Globus pallidus (tissue), 1 donor: ENCODE measurements at regions not wholly inside any gene's neighbourhood (a gene's known extent, or its start where the extent isn't known, plus 50 kb on each side); places are given as distances from the start of the nearest gene placed in this dataset.

Source experiments
- DNase-seq: peaks from one replicate; pipeline ENCODE4 v3.0.0-alpha.2; 2015; ENCODE audit warnings: low spot score

GRCh38 chr10:94043431-94043990 is 49.8 kb downstream of the PLCE1 start:
- no peak for DNase-seq

DNA sequence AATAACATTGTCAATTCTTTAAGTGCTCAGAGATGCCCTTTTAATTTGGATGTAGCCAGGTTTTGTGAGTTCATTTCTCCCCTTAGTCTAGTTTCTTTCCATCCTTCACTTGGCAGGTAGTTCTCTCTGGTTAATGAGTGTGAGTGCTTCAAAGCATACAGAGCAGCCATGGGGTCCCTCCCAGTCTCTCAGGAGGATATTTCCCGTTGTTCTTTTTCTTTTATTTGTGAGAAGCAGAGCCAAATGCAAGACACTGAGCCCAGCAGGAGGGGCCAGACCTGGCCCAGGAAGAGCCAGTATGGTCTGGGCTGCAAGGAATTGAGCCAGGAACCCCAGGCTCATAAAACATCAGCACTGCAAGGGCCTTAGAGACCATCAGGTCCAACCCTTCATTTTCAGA is 52.4 kb downstream of the PLCE1 start:
- DNase-seq = no peak

DNA sequence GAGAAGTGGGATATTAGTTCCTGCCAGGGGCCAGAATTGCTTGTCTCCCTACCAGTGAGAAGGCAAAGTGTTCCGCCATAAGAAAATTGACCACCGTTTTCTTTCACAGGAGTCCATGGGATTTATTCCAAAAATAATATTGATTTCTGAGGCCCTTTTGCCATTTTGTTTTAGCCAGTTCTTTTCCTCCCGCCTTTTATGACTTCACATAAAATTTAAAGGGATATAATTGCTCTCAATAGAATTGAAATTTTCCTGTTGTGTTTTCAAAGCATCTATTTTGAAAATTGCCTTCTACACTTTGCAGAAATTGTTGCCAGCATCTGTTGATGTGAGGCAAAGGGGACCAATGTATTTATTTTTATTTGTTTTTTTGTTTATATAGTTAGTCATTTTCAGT is 53.6 kb downstream of the PLCE1 start:
- DNase-seq = no peak

DNA sequence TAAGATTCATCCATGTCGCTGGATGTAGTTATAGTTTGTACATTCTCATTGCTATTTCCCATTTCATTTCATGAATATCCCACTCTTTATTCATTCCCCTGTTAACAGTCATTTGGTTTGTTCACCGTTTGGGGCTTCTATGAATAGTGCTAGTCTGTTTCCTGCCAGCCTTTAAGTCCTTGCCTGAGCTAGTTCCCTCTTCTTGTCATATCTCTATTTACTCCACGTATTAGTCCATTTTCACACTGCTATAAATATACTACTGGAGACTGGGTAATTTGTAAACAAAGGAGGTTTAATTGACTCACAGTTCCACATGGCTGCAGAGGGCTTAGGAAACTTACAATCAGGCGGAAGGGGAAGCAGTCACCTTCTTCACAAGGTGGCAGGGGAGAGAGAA is 56.2 kb downstream of the PLCE1 start:
- no peak for DNase-seq

- no peak for DNase-seq
Observed at GRCh38 chr10:94052281-94052680, 58.5 kb downstream of the PLCE1 start.

DNA sequence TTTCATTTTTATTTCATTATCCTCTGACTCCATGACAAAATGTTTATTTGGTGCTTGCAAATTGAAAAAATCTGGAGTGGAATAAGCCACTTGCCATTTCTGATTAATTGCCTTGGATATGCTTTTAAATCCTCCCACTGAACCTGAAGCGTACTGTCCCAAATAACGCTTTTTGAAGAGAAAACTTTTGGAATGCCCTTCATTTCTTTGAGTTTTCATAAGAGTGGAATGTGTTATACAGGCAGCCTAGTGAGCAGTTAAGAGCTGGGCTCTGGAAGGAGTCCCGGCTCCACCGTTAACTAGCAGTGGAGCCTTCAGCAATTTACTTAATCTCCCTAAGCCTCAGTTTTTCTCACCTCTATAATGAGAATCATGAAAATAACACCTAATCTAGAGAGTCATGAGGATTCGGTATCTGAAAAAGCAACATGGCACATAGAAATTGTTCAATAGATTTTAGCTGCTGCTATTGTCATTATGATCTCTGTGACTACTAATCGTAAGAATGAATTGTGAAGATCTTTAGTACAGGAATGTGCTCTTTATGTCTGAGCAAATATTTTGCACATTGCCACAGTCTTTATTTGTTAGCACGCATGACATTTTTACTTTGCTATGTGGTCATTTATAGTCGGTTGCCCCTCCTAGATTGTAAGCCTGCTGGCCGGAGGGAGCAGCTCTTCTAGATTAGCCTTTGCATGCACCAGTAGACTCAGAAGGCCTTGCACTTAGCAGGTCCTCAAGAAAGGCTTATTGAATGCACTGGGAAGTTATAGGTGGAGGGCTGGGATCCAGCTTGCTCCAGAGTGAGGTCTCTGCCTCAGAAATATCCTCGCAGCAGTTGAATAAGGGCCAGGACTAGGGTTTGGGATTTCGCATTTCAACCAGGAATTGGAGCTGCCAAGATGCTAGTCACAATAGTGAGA is 59.4 kb downstream of the PLCE1 start:
- DNase-seq = peak; percentile 20

GRCh38 chr10:94059178-94059883 is 65.6 kb downstream of the PLCE1 start:
- DNase-seq = no peak

GRCh38 chr10:94061026-94061425 is 67.3 kb downstream of the PLCE1 start:
- no peak for DNase-seq

- no peak for DNase-seq
Observed at GRCh38 chr10:94062611-94063010, 68.9 kb downstream of the PLCE1 start.

- no peak for DNase-seq
Observed at GRCh38 chr10:94065362-94065761, 71.6 kb downstream of the PLCE1 start.

DNA sequence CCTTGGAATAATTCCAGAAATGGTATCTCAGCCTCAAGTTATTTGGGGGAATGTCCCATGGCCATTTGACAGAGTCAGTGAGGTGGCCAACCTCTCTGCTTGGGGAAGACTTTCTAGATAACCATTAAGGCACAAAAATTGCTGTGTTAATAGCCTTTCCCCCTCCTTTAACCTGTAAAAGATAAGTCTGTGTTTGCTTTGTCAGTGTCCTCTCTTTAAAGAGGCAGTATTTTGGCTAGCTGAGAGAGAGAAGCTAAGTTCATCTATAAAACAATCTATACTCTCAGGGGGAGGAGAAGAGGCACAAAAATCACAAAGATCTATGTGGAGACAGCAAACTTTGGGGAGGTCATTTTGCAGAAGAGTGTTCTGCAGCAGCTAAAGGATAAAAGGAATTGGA is 72.1 kb downstream of the PLCE1 start:
- DNase-seq = no peak

DNA sequence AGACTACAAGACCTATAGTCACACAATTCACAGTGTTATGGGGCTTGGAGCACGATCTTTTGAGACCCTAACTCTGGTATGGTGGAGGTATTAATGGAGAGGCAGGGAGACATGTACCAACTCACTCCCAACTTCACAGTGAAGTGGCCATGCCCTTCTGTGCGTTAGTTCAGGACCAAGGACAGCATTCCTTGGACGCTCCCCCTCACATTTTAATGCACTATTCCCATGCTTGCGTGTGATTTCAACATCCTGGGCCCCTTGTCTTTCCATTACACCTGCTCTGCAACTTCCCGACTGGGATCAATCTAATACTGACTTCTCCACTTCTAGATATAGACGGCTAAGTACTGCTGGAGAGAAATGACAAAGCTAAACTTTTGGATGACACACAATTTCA is 72.7 kb downstream of the PLCE1 start:
- no peak for DNase-seq

DNA sequence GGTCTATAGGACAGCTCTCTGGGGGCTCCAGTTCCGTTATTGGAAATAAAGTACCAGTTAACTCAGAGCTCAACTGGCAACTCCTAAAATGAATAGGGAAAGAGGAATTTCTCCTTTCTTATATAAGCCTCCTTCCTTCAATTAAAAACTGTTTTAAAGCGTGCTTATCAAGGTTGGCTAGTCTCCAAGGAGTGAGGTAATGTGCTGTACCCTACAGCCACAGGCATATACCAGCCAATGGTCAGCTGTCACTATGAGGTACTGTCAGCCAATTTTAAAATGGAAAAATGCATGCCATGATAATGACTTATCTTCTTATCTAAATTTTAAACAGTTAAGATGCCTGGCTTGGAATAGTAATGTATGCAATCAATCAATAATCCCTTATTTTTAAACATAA is 76.2 kb downstream of the PLCE1 start:
- no peak for DNase-seq

DNA sequence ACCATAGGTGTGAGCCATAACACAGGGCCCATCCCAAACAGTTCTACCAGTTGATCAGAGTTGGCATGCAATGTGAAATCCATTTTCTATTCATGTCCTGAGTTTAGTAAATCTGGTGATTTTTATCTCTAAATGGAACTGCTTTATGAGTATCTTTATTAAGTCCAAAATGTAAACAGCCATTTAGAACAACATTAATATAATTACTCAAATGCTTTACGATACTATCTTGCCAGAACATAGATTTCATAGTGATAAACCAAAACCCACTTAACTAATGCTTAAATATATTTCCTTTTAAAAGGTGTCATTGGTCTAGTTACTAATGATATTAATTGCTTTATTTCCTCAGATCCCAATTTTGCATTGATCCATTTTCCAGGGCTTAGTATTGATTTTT is 80.7 kb downstream of the PLCE1 start:
- no peak for DNase-seq

- no peak for DNase-seq
Observed at GRCh38 chr10:94075506-94075905, 81.8 kb downstream of the PLCE1 start.

DNA sequence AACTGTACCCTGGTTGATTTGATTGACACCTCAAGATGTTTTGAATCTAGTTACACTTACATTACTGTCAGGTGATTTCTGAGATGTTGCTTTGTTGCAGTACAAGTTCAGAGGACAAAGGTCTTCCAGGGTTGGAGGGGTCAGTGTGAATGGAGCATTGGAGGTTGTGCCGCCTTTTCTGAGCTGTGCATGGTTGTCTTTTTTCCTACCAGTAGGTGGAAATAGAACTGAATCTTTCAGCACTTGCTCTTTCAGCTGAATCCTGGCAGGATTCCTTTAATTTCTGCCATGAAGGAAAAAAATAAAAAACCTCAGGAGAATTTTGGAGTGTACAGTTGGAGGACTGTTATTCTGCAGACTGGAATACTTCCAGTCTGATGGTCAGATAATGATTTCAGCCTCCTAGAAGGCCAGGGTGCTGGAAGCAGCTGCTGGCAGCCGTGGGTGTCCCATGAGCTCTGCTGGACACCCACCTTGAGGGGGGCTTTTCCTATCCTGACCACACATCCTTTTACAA is 82.7 kb downstream of the PLCE1 start:
- peak; percentile 11 for DNase-seq

GRCh38 chr10:94077042-94077441 is 83.3 kb downstream of the PLCE1 start:
- no peak for DNase-seq

- no peak for DNase-seq
Observed at GRCh38 chr10:94080108-94080507, 86.4 kb downstream of the PLCE1 start.

DNA sequence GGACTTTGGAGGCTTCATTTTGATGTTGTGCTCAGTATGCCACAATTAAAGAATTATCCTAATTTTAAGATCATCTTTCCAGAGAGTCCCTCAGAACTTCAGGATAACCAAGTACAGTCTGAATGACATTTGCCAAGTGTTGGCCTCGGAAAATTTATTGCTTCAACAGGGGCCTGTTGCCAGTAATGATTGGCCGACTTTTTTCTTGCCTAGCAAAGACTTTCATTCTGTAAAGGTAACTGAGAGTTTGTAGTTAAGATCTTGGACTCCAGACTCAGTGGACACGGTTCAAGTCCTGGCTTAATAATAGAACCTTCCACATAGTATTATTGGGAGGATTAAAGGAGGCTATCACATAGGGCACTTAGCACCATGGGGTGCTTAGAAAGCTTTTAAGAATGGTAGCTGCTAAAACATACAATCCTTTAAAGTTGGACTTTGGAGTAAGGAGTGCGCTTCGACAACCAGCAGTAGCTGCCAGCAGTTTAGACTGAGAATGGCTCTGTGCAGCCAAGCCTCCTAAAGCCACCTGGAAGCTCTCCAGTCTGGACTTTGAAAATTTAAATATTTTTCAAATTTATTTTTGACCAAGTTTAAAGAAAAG is 90.0 kb downstream of the PLCE1 start:
- DNase-seq = no peak

GRCh38 chr10:94084344-94084743 is 90.6 kb downstream of the PLCE1 start:
- DNase-seq = no peak

- DNase-seq = no peak
Observed at GRCh38 chr10:94085288-94085687, 91.6 kb downstream of the PLCE1 start.

- DNase-seq = no peak
Observed at GRCh38 chr10:94085766-94086437, 92.2 kb downstream of the PLCE1 start.
